BE2C (cell line): ENCODE measurements at regions not wholly inside any gene's neighbourhood (a gene's known extent, or its start where the extent isn't known, plus 50 kb on each side); places are given as distances from the start of the nearest gene placed in this dataset.

Experiments used
- DNase-seq: peaks from one replicate; pipeline ENCODE4 v3.0.0-alpha.2; 2020
- H3K27me3 ChIP-seq: fragments of 250-450 bp; sonication (Bioruptor Pico); 2 replicates; pipeline ENCODE4 v1.5.1; 2020; ENCODE audit warnings: mild to moderate bottlenecking
- H3K36me3 ChIP-seq: fragments of 250-450 bp; sonication (Bioruptor Pico); 2 replicates; pipeline ENCODE4 v1.5.1; 2020; ENCODE audit warnings: mild to moderate bottlenecking
- H3K4me1 ChIP-seq: fragments of 250-450 bp; sonication (Bioruptor Pico); 2 replicates; pipeline ENCODE4 v1.5.1; 2020
- H3K4me3 ChIP-seq: 2 replicates; pipeline ENCODE4 v1.5.1; 2011; ENCODE audit warnings: low read depth, low read length
- H3K9me3 ChIP-seq: fragments of 250-450 bp; sonication (Bioruptor Pico); 2 replicates; pipeline ENCODE4 v1.5.1; 2020
- TF ChIP-seq, protein P1 (sequence below): IDR thresholded peaks from 2 replicates; pipeline ENCODE4 v1.5.1; 2012; ENCODE audit warnings: mild to moderate bottlenecking, low read depth, low read length

DNA sequence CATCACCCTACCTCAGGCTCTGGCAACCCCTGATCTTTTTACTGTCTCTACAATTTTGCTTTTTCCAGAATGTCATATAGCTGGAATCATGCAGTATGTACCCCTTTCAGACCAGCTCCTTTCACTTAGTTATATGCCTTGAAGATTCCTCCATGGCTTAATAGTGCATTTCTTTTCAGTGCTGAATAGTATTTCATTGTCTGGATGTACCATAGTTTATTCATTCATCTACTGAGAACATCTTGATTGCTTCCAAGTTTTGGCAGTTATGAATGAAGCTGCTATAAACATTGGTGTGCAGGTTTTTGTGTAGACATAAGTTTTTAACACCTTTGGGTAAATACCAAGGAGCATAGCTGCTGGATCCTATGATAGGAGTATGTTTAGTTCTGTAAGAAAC, 50.8 kb upstream of the ANP32A start:
- Histone ChIP-seq H3K36me3 (no peaks in the 10 kb centered on the region), H3K4me1 (no peaks in the 10 kb centered on the region; the same call in 1 of the 2 replicates), H3K9me3 (no peaks in the 10 kb centered on the region), H3K4me3 (no peak overlapping the region), H3K27me3 (peaks cover 11% of the 10 kb centered on the region)
- TF ChIP-seq, protein P1, sequence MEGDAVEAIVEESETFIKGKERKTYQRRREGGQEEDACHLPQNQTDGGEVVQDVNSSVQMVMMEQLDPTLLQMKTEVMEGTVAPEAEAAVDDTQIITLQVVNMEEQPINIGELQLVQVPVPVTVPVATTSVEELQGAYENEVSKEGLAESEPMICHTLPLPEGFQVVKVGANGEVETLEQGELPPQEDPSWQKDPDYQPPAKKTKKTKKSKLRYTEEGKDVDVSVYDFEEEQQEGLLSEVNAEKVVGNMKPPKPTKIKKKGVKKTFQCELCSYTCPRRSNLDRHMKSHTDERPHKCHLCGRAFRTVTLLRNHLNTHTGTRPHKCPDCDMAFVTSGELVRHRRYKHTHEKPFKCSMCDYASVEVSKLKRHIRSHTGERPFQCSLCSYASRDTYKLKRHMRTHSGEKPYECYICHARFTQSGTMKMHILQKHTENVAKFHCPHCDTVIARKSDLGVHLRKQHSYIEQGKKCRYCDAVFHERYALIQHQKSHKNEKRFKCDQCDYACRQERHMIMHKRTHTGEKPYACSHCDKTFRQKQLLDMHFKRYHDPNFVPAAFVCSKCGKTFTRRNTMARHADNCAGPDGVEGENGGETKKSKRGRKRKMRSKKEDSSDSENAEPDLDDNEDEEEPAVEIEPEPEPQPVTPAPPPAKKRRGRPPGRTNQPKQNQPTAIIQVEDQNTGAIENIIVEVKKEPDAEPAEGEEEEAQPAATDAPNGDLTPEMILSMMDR, result no peak
- DNase-seq, result no peak

- no peaks in the 10 kb centered on the region for H3K9me3 ChIP-seq
- peaks cover 4% of the 10 kb centered on the region; the same call in 1 of the 2 replicates for H3K27me3 ChIP-seq
- H3K36me3 ChIP-seq, result no peaks in the 10 kb centered on the region
- no peak overlapping the region for H3K4me3 ChIP-seq
- TF ChIP-seq, protein P1, result no peak
- DNase-seq, result no peak
- H3K4me1 ChIP-seq, result no peaks in the 10 kb centered on the region
These were observed 54.1 kb upstream of the ANP32A start for GRCh38 chr15:68874788-68875187.

- TF ChIP-seq, protein P1, result peak; percentile 89
- no peaks in the 10 kb centered on the region for H3K9me3 ChIP-seq
- no peaks in the 10 kb centered on the region for H3K4me1 ChIP-seq
- peak; percentile 94 for DNase-seq
- H3K36me3 ChIP-seq, result no peaks in the 10 kb centered on the region
- H3K27me3 ChIP-seq, result peaks cover 4% of the 10 kb centered on the region; the same call in 1 of the 2 replicates
- H3K4me3 ChIP-seq, result peak overlapping the region; percentile 34
These were observed 54.8 kb upstream of the SPESP1 start for GRCh38 chr15:68875377-68876116.

DNA sequence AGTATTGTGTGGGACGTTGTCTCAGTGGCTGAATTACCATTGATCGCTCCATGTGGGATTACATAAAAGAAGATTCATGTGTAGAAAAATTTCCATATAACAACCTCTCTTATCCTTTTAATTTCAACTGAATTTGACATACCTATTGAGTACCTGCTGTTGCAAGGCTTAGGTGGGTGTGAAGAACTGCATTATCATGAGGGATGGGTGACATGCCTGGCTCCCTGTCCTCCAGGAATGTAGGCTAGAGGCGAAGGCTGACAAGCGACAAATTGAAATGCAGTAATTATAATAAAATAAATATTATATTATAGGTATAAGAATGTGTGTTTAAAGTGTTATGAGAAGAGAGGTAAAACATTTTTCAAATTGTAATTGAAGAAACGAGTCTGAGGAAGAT, 52.7 kb upstream of the SPESP1 start:
- Histone ChIP-seq H3K9me3 (no peaks in the 10 kb centered on the region), H3K36me3 (no peaks in the 10 kb centered on the region), H3K4me1 (no peaks in the 10 kb centered on the region), H3K27me3 (peaks cover 4% of the 10 kb centered on the region; the same call in 1 of the 2 replicates), H3K4me3 (no peak overlapping the region)
- TF ChIP-seq, protein P1, result no peak
- no peak for DNase-seq

DNA sequence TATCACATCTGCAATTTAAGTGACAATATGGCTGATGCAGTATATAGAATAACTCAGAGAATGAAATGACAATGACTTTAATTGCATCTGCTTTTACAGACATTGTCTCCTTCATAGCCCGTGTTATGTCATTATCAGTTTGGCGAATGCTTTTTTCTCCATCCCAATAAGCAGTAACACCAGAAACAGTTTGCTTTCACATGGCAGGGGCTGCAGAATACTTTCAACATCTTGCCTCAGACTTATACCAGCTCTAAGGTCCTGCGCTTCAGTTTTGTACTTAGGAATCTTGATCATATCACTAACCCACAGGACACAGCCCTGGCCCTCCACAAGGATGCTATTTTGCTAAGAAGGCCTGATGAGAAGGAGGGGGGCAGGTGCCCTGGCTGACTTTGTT, 49.9 kb upstream of the SPESP1 start:
- Histone ChIP-seq H3K4me3 (no peak overlapping the region), H3K9me3 (no peaks in the 10 kb centered on the region), H3K4me1 (no peaks in the 10 kb centered on the region), H3K27me3 (peaks cover 4% of the 10 kb centered on the region; the same call in 1 of the 2 replicates), H3K36me3 (no peaks in the 10 kb centered on the region)
- TF ChIP-seq, protein P1, result no peak
- no peak for DNase-seq
